ENCODE measurements at regions not wholly inside any gene's neighbourhood (a gene's known extent, or its start where the extent isn't known, plus 50 kb on each side); places are given as distances from the start of the nearest gene placed in this dataset.

- ATAC-seq = no peak
- H3K4me1 Mint-ChIP-seq = no peaks in the 10 kb centered on the region
- CTCF ChIA-PET = no interaction called here
- H3K9me3 Mint-ChIP-seq (ENCODE audit: low read depth) = no peaks in the 10 kb centered on the region
- H3K4me3 Mint-ChIP-seq = no peak overlapping the region
- no peak overlapping the region for H3K27ac Mint-ChIP-seq
- peaks cover 2% of the 10 kb centered on the region for H3K27me3 Mint-ChIP-seq
- no peaks in the 10 kb centered on the region for H3K36me3 Mint-ChIP-seq
- no peak for DNase-seq
These were observed 63.3 kb downstream of the EFNB1 start for GRCh38 chrX:68892134-68892533.

Data from activated CD8-positive, alpha-beta memory T cell treated with anti-CD3 and anti-CD28 coated beads, Interleukin-2, amount 10 ng/mL, durations not matched to agents 7 days and 5 days (primary cell).